ENCODE measurements at regions not wholly inside any gene's neighbourhood (a gene's known extent, or its start where the extent isn't known, plus 50 kb on each side); places are given as distances from the start of the nearest gene placed in this dataset.

DNA sequence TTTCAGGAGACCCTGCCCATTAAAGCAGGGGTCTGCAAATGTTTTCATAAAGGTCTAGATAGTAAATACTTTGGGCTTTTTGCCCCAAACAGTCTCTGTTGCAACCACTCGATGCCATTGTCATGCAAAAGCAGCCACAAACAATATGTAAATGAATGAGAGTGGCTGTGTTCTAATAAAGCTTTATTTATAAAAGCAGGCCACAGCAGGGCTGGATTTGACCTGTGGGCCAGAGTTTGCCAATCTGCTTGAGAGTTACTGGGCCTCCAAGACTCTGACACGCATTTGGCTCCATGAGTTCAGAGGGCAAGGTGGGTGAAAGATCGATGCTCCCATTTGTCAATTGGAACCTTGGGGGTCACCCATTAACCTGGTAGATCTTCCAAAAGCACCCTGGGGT, 217.3 kb upstream of the SDK2 start:
- intact Hi-C loops (cut with micrococcal nuclease): no loop called here
- no peak overlapping the region for H3K27ac ChIP-seq (ENCODE audit: low read length in 2 of 2)
- Mint-ChIP-seq H3K9me3 (ENCODE audit: insufficient read depth) (no peaks in the 10 kb centered on the region), H3K27me3 (peaks cover 4% of the 10 kb centered on the region), H3K4me1 (no peaks in the 10 kb centered on the region), H3K27ac (no peak overlapping the region), H3K4me3 (no peak overlapping the region)
- TF ChIP-seq, protein P1, sequence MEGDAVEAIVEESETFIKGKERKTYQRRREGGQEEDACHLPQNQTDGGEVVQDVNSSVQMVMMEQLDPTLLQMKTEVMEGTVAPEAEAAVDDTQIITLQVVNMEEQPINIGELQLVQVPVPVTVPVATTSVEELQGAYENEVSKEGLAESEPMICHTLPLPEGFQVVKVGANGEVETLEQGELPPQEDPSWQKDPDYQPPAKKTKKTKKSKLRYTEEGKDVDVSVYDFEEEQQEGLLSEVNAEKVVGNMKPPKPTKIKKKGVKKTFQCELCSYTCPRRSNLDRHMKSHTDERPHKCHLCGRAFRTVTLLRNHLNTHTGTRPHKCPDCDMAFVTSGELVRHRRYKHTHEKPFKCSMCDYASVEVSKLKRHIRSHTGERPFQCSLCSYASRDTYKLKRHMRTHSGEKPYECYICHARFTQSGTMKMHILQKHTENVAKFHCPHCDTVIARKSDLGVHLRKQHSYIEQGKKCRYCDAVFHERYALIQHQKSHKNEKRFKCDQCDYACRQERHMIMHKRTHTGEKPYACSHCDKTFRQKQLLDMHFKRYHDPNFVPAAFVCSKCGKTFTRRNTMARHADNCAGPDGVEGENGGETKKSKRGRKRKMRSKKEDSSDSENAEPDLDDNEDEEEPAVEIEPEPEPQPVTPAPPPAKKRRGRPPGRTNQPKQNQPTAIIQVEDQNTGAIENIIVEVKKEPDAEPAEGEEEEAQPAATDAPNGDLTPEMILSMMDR (IDR thresholded peaks at IDR 0.05): no peak
- TF ChIP-seq EZH2 (IDR thresholded peaks at IDR 0.05; ENCODE audit: borderline replicate concordance, insufficient read depth, low read depth, low read length, poor library complexity, severe bottlenecking): no peak
- H3K4me1 ChIP-seq (ENCODE audit: control insufficient read depth in 2 of 2, insufficient read depth in 2 of 2, low read length in 2 of 2): no peaks in the 10 kb centered on the region
- H3K4me3 ChIP-seq (ENCODE audit: control extremely low read depth in 1 of 5, extremely low read depth in 1 of 5, insufficient read depth in 1 of 5, low read depth in 2 of 5, low read length in 4 of 5): no peak overlapping the region
- ChIA-PET CTCF (no interaction called here), POLR2A (no interaction called here)
- WGBS (ENCODE audit: insufficient coverage): 83% methylated on average over 2 of the region's 3 CpGs
- H3K4me2 ChIP-seq (replicated peaks; ENCODE audit: low read depth, low read length, poor library complexity, severe bottlenecking): no peak overlapping the region
- no peak overlapping the region for H2AFZ ChIP-seq (ENCODE audit: insufficient read depth, low read depth, low read length, poor library complexity, severe bottlenecking)
- H3K79me2 ChIP-seq (ENCODE audit: control insufficient read depth, insufficient read depth, low read length): no peaks in the 10 kb centered on the region
- H3K27me3 ChIP-seq (replicated peaks in 1 of 4; ENCODE audit: control extremely low read depth in 1 of 4, control insufficient read depth in 3 of 4, insufficient read depth in 4 of 4, low read length in 3 of 4): no peaks in the 10 kb centered on the region
- DNase-seq (no peak), ATAC-seq (ENCODE audit: low read depth) (no peak)
- H4K20me1 ChIP-seq (ENCODE audit: control insufficient read depth, insufficient read depth, low read length, poor library complexity, severe bottlenecking): no peaks in the 10 kb centered on the region
- H3K9ac ChIP-seq (ENCODE audit: low read length): no peak overlapping the region
- H3K36me3 ChIP-seq (replicated peaks in 1 of 2; ENCODE audit: control extremely low read depth in 1 of 2, control insufficient read depth in 1 of 2, extremely low read depth in 1 of 2, insufficient read depth in 2 of 2, low read length in 1 of 2): no peaks in the 10 kb centered on the region
- no peaks in the 10 kb centered on the region for H3K9me3 ChIP-seq (ENCODE audit: control extremely low read depth in 1 of 3, control insufficient read depth in 2 of 3, insufficient read depth in 1 of 3, low read length in 2 of 3)

DNA sequence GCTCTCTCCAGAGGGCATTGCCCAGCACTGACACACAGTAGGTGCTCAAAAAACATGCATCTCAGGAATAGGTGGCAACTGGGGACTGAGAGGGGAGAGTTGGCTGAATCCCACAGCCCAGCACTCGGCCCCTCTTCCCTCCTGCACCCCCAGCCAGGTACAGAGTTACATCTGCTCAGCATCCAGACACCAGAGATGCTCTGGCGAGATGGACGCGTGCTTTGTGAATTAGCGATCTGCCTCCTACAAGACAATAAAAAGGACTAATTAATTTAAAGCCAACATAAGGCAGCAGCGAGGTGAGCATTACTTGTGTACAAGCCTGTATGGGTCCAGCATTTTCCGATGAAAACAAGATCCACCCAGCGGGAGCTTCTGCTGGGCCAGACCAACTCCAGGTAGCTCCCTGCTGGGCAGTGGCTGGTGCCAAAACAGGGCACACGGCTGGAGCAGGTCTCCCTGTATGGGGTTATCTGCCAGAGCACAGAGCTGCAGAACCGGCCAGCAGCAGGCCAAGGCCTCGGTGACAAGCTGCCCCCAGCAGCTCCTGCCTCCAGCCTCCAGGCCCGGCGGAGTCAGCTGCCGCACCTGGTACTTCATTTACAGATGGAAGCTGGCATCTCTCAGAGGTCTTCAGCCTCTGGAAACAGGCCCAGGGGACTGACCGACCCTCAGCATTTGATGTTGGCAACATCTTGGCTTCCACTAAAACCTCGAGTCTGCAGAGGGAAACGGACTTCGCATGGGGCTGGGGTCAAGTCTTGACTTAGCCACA, 219.7 kb upstream of the SDK2 start:
- no peaks in the 10 kb centered on the region for H3K9me3 ChIP-seq (ENCODE audit: control extremely low read depth in 1 of 3, control insufficient read depth in 2 of 3, insufficient read depth in 1 of 3, low read length in 2 of 3)
- H3K36me3 ChIP-seq (replicated peaks in 1 of 2; ENCODE audit: control extremely low read depth in 1 of 2, control insufficient read depth in 1 of 2, extremely low read depth in 1 of 2, insufficient read depth in 2 of 2, low read length in 1 of 2): no peaks in the 10 kb centered on the region
- Mint-ChIP-seq H3K27me3 (peaks cover 3% of the 10 kb centered on the region), H3K27ac (no peak overlapping the region), H3K4me1 (no peaks in the 10 kb centered on the region), H3K9me3 (ENCODE audit: insufficient read depth) (no peaks in the 10 kb centered on the region), H3K4me3 (no peak overlapping the region)
- intact Hi-C loops (cut with micrococcal nuclease): no loop called here
- WGBS (ENCODE audit: insufficient coverage): 91% methylated on average over 18 of the region's 18 CpGs
- DNase-seq (no peak), ATAC-seq (ENCODE audit: low read depth) (no peak)
- no peaks in the 10 kb centered on the region for H4K20me1 ChIP-seq (ENCODE audit: control insufficient read depth, insufficient read depth, low read length, poor library complexity, severe bottlenecking)
- POLR2A ChIA-PET: no interaction called here
- TF ChIP-seq EZH2 (IDR thresholded peaks at IDR 0.05; ENCODE audit: borderline replicate concordance, insufficient read depth, low read depth, low read length, poor library complexity, severe bottlenecking): no peak
- TF ChIP-seq, protein P1 (IDR thresholded peaks at IDR 0.05): no peak
- no peaks in the 10 kb centered on the region for H3K27me3 ChIP-seq (replicated peaks in 1 of 4; ENCODE audit: control extremely low read depth in 1 of 4, control insufficient read depth in 3 of 4, insufficient read depth in 4 of 4, low read length in 3 of 4)
- H3K9ac ChIP-seq (ENCODE audit: low read length): no peak overlapping the region
- no peaks in the 10 kb centered on the region for H3K79me2 ChIP-seq (ENCODE audit: control insufficient read depth, insufficient read depth, low read length)
- H2AFZ ChIP-seq (ENCODE audit: insufficient read depth, low read depth, low read length, poor library complexity, severe bottlenecking): no peak overlapping the region
- CTCF ChIA-PET: no interaction called here
- H3K4me2 ChIP-seq (replicated peaks; ENCODE audit: low read depth, low read length, poor library complexity, severe bottlenecking): no peak overlapping the region
- H3K27ac ChIP-seq (ENCODE audit: low read length in 2 of 2): no peak overlapping the region
- H3K4me1 ChIP-seq (ENCODE audit: control insufficient read depth in 2 of 2, insufficient read depth in 2 of 2, low read length in 2 of 2): no peaks in the 10 kb centered on the region
- H3K4me3 ChIP-seq (ENCODE audit: control extremely low read depth in 1 of 5, extremely low read depth in 1 of 5, insufficient read depth in 1 of 5, low read depth in 2 of 5, low read length in 4 of 5): no peak overlapping the region

All from B cell (primary cell).